H9 (cell line): ENCODE measurements at regions not wholly inside any gene's neighbourhood (a gene's known extent, or its start where the extent isn't known, plus 50 kb on each side); places are given as distances from the start of the nearest gene placed in this dataset.
A peak's percentile ranks its signal among the peaks of the same experiment; 100 is the strongest.

Source experiments
- DNase-seq: peaks from one replicate; pipeline ENCODE4 v3.0.0-alpha.2; 2017
- H2AFZ ChIP-seq: one replicate; pipeline ENCODE4 v1.6.1; 2013; ENCODE audit warnings: mild to moderate bottlenecking, low read length, control low read depth, moderate library complexity
- H2AK5ac ChIP-seq: 2 replicates; pipeline ENCODE4 v1.6.1; 2013; ENCODE audit warnings: low read length, control low read depth, mixed read lengths; ENCODE audit not compliant: insufficient read length
- H2BK120ac ChIP-seq: one replicate; pipeline ENCODE4 v1.6.1; 2013; ENCODE audit warnings: low read depth, mild to moderate bottlenecking, low read length, control low read depth, inconsistent platforms; ENCODE audit not compliant: poor library complexity, severe bottlenecking
- H2BK12ac ChIP-seq: 2 replicates; pipeline ENCODE4 v1.6.1; 2013; ENCODE audit warnings: low read length, control low read depth, mixed read lengths, low read depth; ENCODE audit not compliant: insufficient read length
- H2BK15ac ChIP-seq: 2 replicates; pipeline ENCODE4 v1.6.1; 2013; ENCODE audit warnings: low read depth, low read length, control low read depth
- H2BK20ac ChIP-seq: one replicate; pipeline ENCODE4 v1.6.1; 2013; ENCODE audit warnings: low read depth, mild to moderate bottlenecking, low read length, control low read depth, inconsistent platforms; ENCODE audit not compliant: poor library complexity, severe bottlenecking
- H2BK5ac ChIP-seq: 2 replicates; pipeline ENCODE4 v1.6.1; 2013; ENCODE audit warnings: low read length, control low read depth, mixed read lengths; ENCODE audit not compliant: insufficient read length
- H3K14ac ChIP-seq: 2 replicates; pipeline ENCODE4 v1.6.1; 2013; ENCODE audit warnings: low read length, control low read depth; ENCODE audit not compliant: insufficient read depth
- H3K18ac ChIP-seq: 2 replicates; pipeline ENCODE4 v1.6.1; 2013; ENCODE audit warnings: low read depth, mild to moderate bottlenecking, mixed read lengths, low read length, control low read depth; ENCODE audit not compliant: insufficient read length
- H3K23ac ChIP-seq: 2 replicates; pipeline ENCODE4 v1.6.1; 2013; ENCODE audit warnings: low read length, control low read depth, mixed read lengths, low read depth; ENCODE audit not compliant: insufficient read length
- H3K23me2 ChIP-seq: 2 replicates; pipeline ENCODE4 v1.6.1; 2013; ENCODE audit warnings: low read depth, mild to moderate bottlenecking, mixed read lengths, low read length, control low read depth; ENCODE audit not compliant: insufficient read length, poor library complexity, severe bottlenecking
- H3K27ac ChIP-seq: 2 replicates; pipeline ENCODE4 v1.5.1; 2013; ENCODE audit warnings: low read length, control low read depth, mixed read lengths, low read depth; ENCODE audit not compliant: insufficient read length
- H3K27me3 ChIP-seq: 2 replicates; pipeline ENCODE4 v1.6.1; 2013; ENCODE audit warnings: low read length, control low read depth, inconsistent platforms; ENCODE audit not compliant: insufficient read depth
- H3K4ac ChIP-seq: 2 replicates; pipeline ENCODE4 v1.6.1; 2013; ENCODE audit warnings: low read depth, mild to moderate bottlenecking, control low read depth, inconsistent platforms, low read length, moderate library complexity
- H3K4me1 ChIP-seq: 2 replicates; pipeline ENCODE4 v1.6.1; 2013; ENCODE audit warnings: low read length, control low read depth, inconsistent platforms; ENCODE audit not compliant: insufficient read depth
- H3K4me2 ChIP-seq: 2 replicates; pipeline ENCODE4 v1.6.1; 2013; ENCODE audit warnings: low read length, control low read depth, mixed read lengths; ENCODE audit not compliant: insufficient read length, insufficient read depth
- H3K56ac ChIP-seq: 2 replicates; pipeline ENCODE4 v1.6.1; 2013; ENCODE audit warnings: low read depth, mild to moderate bottlenecking, mixed read lengths, low read length, control low read depth; ENCODE audit not compliant: insufficient read length
- H3K79me1 ChIP-seq: 2 replicates; pipeline ENCODE4 v1.6.1; 2013; ENCODE audit warnings: low read depth, mild to moderate bottlenecking, moderate library complexity, low read length, control low read depth, inconsistent platforms; ENCODE audit not compliant: insufficient read depth, poor library complexity, severe bottlenecking
- H3K79me2 ChIP-seq: 2 replicates; pipeline ENCODE4 v1.6.1; 2013; ENCODE audit warnings: low read length, control low read depth, inconsistent platforms; ENCODE audit not compliant: insufficient read depth
- H3K9ac ChIP-seq: 2 replicates; pipeline ENCODE4 v1.6.1; 2013; ENCODE audit warnings: low read length, control low read depth, mixed read lengths; ENCODE audit not compliant: insufficient read length; ENCODE audit errors: extremely low read depth
- H3K9me3 ChIP-seq: one replicate; pipeline ENCODE4 v1.6.1; 2013; ENCODE audit warnings: low read depth, low read length, inconsistent platforms; ENCODE audit not compliant: control insufficient read depth
- H3T11ph ChIP-seq: one replicate; pipeline ENCODE4 v1.6.1; 2013; ENCODE audit warnings: mild to moderate bottlenecking, low read length, control low read depth, inconsistent platforms
- H4K20me1 ChIP-seq: one replicate; pipeline ENCODE4 v1.6.1; 2013; ENCODE audit not compliant: control insufficient read depth, insufficient read length, insufficient read depth
- H4K5ac ChIP-seq: 2 replicates; pipeline ENCODE4 v1.6.1; 2013; ENCODE audit warnings: low read depth, mild to moderate bottlenecking, mixed read lengths, low read length, control low read depth; ENCODE audit not compliant: insufficient read length
- H4K8ac ChIP-seq: replicated peaks from 2 replicates; pipeline ENCODE4 v1.6.1; 2013; ENCODE audit warnings: low read length, control low read depth, mixed read lengths, low read depth; ENCODE audit not compliant: insufficient read length
- H4K91ac ChIP-seq: 2 replicates; pipeline ENCODE4 v1.6.1; 2013; ENCODE audit warnings: low read depth, mild to moderate bottlenecking, moderate library complexity, mixed read lengths, low read length, control low read depth; ENCODE audit not compliant: insufficient read length
- H3K27ac Mint-ChIP-seq, 3 experiments: 2 replicates in 2 of 3; 3 replicates in 1 of 3; pipeline ENCODE4 v1.8.0; 2020 to 2021; ENCODE audit warnings: mixed read lengths in 3 of 3, mild to moderate bottlenecking in 1 of 3, moderate library complexity in 1 of 3
- H3K27me3 Mint-ChIP-seq: 2 replicates; pipeline ENCODE4 v1.8.0; 2021; ENCODE audit warnings: low read depth, mild to moderate bottlenecking, moderate library complexity, mixed read lengths
- H3K36me3 Mint-ChIP-seq, 3 experiments: 2 replicates in 2 of 3; 3 replicates in 1 of 3; pipeline ENCODE4 v1.8.0; 2020 to 2021; ENCODE audit warnings: low read depth in 3 of 3, mixed read lengths in 3 of 3; ENCODE audit not compliant: insufficient read depth in 1 of 3
- H3K4me1 Mint-ChIP-seq, 2 experiments: 2 replicates each; pipeline ENCODE4 v1.8.0; 2020; ENCODE audit warnings: mixed read lengths in 2 of 2
- H3K4me3 Mint-ChIP-seq, 2 experiments: 2 replicates in 1 of 2; 3 replicates in 1 of 2; pipeline ENCODE4 v1.8.0; 2020 to 2021; ENCODE audit warnings: mild to moderate bottlenecking in 2 of 2, mixed read lengths in 2 of 2, moderate library complexity in 1 of 2
- H3K9me3 Mint-ChIP-seq, 2 experiments: 2 replicates in 1 of 2; 3 replicates in 1 of 2; pipeline ENCODE4 v1.8.0; 2020; ENCODE audit warnings: mild to moderate bottlenecking in 2 of 2, mixed read lengths in 2 of 2, moderate library complexity in 1 of 2
- WGBS: extraction: QIAGEN DNeasy Blood & Tissue Kit; methylation state at CpG from one replicate; pipeline ENCODE4 v1.1.7; 2013; ENCODE audit warnings: missing lambda C conversion rate, low lambda C conversion rate, mixed read lengths; ENCODE audit not compliant: insufficient read length; ENCODE audit errors: extremely low coverage; 5-methylcytosine and 5-hydroxymethylcytosine counted together
- TF ChIP-seq, protein P1 (sequence below): fragments of 200-600 bp; sonication (generic); conservative IDR thresholded peaks from 3 replicates; pipeline ENCODE4 v1.8.0; 2021; ENCODE audit warnings: antibody characterized with exemption, mild to moderate bottlenecking

DNA sequence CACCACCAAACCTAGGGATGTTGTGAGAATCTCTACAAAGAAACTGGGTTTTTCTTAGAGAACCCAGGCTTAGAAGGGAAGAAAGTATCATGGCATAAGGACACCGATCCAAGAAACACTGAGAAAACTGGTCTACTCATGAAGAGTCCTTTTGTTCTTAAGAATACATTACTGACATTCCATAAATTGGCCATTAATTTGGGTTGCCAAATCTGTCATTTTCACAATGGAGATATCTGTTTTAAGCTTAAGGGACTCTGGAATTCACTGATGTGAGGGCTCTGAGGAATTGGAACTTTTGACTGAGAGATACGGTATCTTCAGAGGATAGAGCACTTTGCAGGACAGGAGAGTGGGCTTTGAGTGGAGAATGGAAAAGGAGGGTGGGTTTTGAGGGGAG is 315.3 kb upstream of the ZNF608 start:
- H3K4me3 Mint-ChIP-seq: no peak overlapping the region
- no CpG with 5 or more reads among the region's 2 CpGs for WGBS

More for the DNA sequence above, 315.3 kb upstream of the ZNF608 start:
- Histone ChIP-seq H3K23me2 (no peaks in the 10 kb centered on the region), H4K91ac (no peak overlapping the region), H3K9ac (no peak overlapping the region), H2BK5ac (no peak overlapping the region), H2AK5ac (no peak overlapping the region), H4K8ac (no peak overlapping the region), H4K5ac (no peak overlapping the region), H3K79me1 (no peaks in the 10 kb centered on the region), H4K20me1 (no peaks in the 10 kb centered on the region), H2BK15ac (no peak overlapping the region), H3K4me2 (no peak overlapping the region), H3K79me2 (no peaks in the 10 kb centered on the region), H2AFZ (no peak overlapping the region), H3K27me3 (no peaks in the 10 kb centered on the region), H3K27ac (no peak overlapping the region), H3K4me1 (peaks cover 25% of the 10 kb centered on the region), H3T11ph (no peak overlapping the region), H3K9me3 (no peaks in the 10 kb centered on the region), H2BK120ac (no peak overlapping the region), H2BK12ac (no peak overlapping the region), H3K18ac (no peak overlapping the region), H3K56ac (no peak overlapping the region), H3K4ac (no peak overlapping the region), H3K14ac (no peak overlapping the region), H2BK20ac (no peak overlapping the region), H3K23ac (no peak overlapping the region)
- peaks cover 67% of the 10 kb centered on the region in 2 experiments for H3K4me1 Mint-ChIP-seq
- TF ChIP-seq, protein P1, sequence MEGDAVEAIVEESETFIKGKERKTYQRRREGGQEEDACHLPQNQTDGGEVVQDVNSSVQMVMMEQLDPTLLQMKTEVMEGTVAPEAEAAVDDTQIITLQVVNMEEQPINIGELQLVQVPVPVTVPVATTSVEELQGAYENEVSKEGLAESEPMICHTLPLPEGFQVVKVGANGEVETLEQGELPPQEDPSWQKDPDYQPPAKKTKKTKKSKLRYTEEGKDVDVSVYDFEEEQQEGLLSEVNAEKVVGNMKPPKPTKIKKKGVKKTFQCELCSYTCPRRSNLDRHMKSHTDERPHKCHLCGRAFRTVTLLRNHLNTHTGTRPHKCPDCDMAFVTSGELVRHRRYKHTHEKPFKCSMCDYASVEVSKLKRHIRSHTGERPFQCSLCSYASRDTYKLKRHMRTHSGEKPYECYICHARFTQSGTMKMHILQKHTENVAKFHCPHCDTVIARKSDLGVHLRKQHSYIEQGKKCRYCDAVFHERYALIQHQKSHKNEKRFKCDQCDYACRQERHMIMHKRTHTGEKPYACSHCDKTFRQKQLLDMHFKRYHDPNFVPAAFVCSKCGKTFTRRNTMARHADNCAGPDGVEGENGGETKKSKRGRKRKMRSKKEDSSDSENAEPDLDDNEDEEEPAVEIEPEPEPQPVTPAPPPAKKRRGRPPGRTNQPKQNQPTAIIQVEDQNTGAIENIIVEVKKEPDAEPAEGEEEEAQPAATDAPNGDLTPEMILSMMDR: no peak
- H3K27me3 Mint-ChIP-seq: no peaks in the 10 kb centered on the region
- peaks cover 0 to 11% (median 0%) of the 10 kb centered on the region in 3 experiments; a peak in 3 of 7 replicates for H3K36me3 Mint-ChIP-seq
- peak overlapping the region in 1 of 3 experiments; percentile 20; a peak in 1 of 7 replicates for H3K27ac Mint-ChIP-seq
- peaks cover 0 to 12% of the 10 kb centered on the region in 2 experiments; a peak in 2 of 5 replicates for H3K9me3 Mint-ChIP-seq
- no peak for DNase-seq
